Activated CD8-positive, alpha-beta T cell treated with anti-CD3 and anti-CD28 coated beads, Interleukin-2, amount 10 ng/mL, durations not matched to agents 7 days and 5 days (primary cell): ENCODE measurements at regions not wholly inside any gene's neighbourhood (a gene's known extent, or its start where the extent isn't known, plus 50 kb on each side); places are given as distances from the start of the nearest gene placed in this dataset.

Experiments used
- ATAC-seq: fragments of 150-1000 bp; cut with Tn5 transposase; one replicate; pipeline ENCODE4 v1.10.0; 2021; ENCODE audit warnings: moderate library complexity
- CTCF ChIA-PET: fragments of 350-600 bp; sonication (Branson Sonifier 250); formaldehyde crosslinking; loops from one replicate; lab custom pipeline; 2021; ENCODE audit warnings: antibody characterized with exemption; lab: Charles Lee
- POLR2A ChIA-PET: fragments of 350-600 bp; sonication (Branson Sonifier 250); formaldehyde crosslinking; loops from one replicate; lab custom pipeline; 2021; ENCODE audit warnings: antibody characterized with exemption; lab: Charles Lee
- DNase-seq: peaks from one replicate; pipeline ENCODE4 v3.0.0-alpha.2; 2020
- H3K27ac Mint-ChIP-seq: one replicate; pipeline ENCODE4 v1.8.0; 2021; ENCODE audit warnings: mild to moderate bottlenecking, mixed read lengths
- H3K27me3 Mint-ChIP-seq: one replicate; pipeline ENCODE4 v1.8.0; 2021; ENCODE audit warnings: low read depth, mixed read lengths
- H3K36me3 Mint-ChIP-seq: one replicate; pipeline ENCODE4 v1.8.0; 2021; ENCODE audit warnings: low read depth, mixed read lengths
- H3K4me1 Mint-ChIP-seq: one replicate; pipeline ENCODE4 v1.8.0; 2021; ENCODE audit warnings: low read depth, mixed read lengths
- H3K4me3 Mint-ChIP-seq: one replicate; pipeline ENCODE4 v1.8.0; 2021; ENCODE audit warnings: mild to moderate bottlenecking, mixed read lengths
- H3K9me3 Mint-ChIP-seq: one replicate; pipeline ENCODE4 v1.8.0; 2022; ENCODE audit warnings: mixed read lengths; ENCODE audit not compliant: insufficient read depth

DNA sequence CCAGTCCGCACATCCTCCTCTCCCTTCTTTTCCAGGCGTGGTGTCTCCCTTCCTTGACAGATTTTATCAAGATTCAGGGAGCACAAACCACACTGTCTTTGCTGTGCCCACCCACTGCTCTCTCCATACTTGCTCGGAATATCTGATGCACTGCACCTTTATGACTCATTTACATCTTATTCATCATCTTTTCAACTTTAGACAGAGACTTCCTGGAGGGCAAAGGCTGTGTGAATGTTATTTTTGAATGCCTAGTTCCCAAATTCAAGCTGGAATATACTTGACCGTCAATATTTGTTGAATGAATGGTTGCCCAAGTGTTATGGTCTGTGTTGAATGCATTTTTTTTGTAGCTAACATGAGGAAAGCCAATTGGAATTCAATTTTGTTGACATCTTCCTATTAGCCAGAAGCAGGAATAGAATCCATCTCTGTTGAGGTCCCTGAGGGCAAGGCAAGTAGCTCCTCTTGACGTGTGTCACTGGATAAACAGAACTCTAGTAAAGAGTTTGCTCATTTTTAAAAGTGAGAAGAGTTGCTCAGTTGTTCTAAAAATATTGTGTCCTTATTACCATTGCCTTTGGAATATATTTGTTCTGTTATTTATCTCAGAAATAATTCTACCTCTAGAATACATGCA lies 95.0 kb downstream of the KLF6 start:
- Mint-ChIP-seq H3K27ac (no peak overlapping the region), H3K36me3 (no peaks in the 10 kb centered on the region), H3K9me3 (no peaks in the 10 kb centered on the region), H3K4me1 (no peaks in the 10 kb centered on the region), H3K27me3 (no peaks in the 10 kb centered on the region), H3K4me3 (no peak overlapping the region)
- DNase-seq = no peak
- ChIA-PET CTCF (interaction anchor here (0.8 kb wide), 1 partner anchor 13 kb away, joined by 3 read pairs; no protein-coding TSS in a partner anchor), POLR2A (no interaction called here)
- ATAC-seq = no peak

- ATAC-seq (no peak), DNase-seq (no peak)
- H3K4me3 Mint-ChIP-seq = no peak overlapping the region
- H3K27me3 Mint-ChIP-seq = no peaks in the 10 kb centered on the region
- ChIA-PET CTCF (no interaction called here), POLR2A (interaction anchor here (0.6 kb wide), 1 partner anchor 187 kb away, joined by 5 read pairs; no protein-coding TSS in a partner anchor)
- H3K4me1 Mint-ChIP-seq = peaks cover 1% of the 10 kb centered on the region
- H3K9me3 Mint-ChIP-seq = no peaks in the 10 kb centered on the region
- no peaks in the 10 kb centered on the region for H3K36me3 Mint-ChIP-seq
- H3K27ac Mint-ChIP-seq = no peak overlapping the region
Measured at GRCh38 chr10:3687510-3688081, 97.4 kb downstream of the KLF6 start.

DNA sequence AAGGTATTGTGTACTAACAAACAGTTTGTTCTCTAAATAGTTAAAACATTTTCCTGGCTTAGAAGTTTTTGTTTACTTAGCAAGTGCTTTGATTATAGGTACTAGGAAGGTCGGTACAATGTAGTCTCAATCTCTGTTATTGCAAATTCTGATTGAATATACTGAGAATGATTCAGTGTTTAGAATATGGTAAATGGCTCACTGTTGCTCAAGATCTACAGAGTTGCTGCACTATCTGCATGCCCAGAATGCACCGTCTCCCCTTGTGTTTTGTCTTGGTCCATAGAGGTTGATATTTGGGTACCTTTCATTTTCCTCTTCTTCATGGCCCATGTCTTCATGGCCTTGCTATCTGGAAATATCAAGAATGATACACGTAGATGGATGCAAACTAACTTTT lies 99.6 kb downstream of the KLF6 start:
- CTCF ChIA-PET = no interaction called here
- ATAC-seq (no peak), DNase-seq (no peak)

DNA sequence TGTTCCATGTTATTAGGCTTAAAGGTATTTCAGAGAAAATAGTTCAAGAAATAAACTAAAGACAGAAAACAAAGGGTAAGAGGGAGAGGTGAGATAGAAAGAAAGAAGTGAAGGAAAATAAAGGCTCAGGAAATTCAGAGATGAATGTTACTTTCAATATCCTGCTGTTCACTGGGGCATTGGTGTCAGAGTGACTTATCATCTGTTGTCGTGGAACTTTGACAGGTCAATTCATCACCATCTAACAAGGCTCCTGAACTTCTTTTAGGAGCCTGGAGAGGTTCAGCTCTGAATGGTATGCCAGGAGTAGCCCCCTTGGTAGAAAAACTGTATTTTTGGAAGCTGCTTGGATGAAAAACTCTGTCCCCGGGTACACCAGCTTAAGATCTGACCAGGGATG lies 100.1 kb downstream of the KLF6 start:
- H3K4me3 Mint-ChIP-seq = no peak overlapping the region
- H3K27me3 Mint-ChIP-seq = no peaks in the 10 kb centered on the region
- DNase-seq (no peak), ATAC-seq (no peak)
- CTCF ChIA-PET = no interaction called here
- no peaks in the 10 kb centered on the region for H3K36me3 Mint-ChIP-seq
- peaks cover 1% of the 10 kb centered on the region for H3K4me1 Mint-ChIP-seq
- no peak overlapping the region for H3K27ac Mint-ChIP-seq
- POLR2A ChIA-PET = no interaction called here
- H3K9me3 Mint-ChIP-seq = no peaks in the 10 kb centered on the region

More for the DNA sequence above, 99.6 kb downstream of the KLF6 start:
- Mint-ChIP-seq H3K4me1 (peaks cover 1% of the 10 kb centered on the region), H3K27me3 (no peaks in the 10 kb centered on the region), H3K36me3 (no peaks in the 10 kb centered on the region), H3K4me3 (no peak overlapping the region), H3K9me3 (no peaks in the 10 kb centered on the region), H3K27ac (no peak overlapping the region)
- POLR2A ChIA-PET = no interaction called here

GRCh38 chr10:3683560-3683959 lies 101.4 kb downstream of the KLF6 start:
- H3K27me3 Mint-ChIP-seq = no peaks in the 10 kb centered on the region
- H3K27ac Mint-ChIP-seq = no peak overlapping the region
- no peaks in the 10 kb centered on the region for H3K9me3 Mint-ChIP-seq
- ChIA-PET POLR2A (interaction anchor here (0.6 kb wide), 1 partner anchor 66 kb away, joined by 3 read pairs; no protein-coding TSS in a partner anchor), CTCF (no interaction called here)
- DNase-seq (no peak), ATAC-seq (no peak)
- no peak overlapping the region for H3K4me3 Mint-ChIP-seq
- peaks cover 1% of the 10 kb centered on the region for H3K4me1 Mint-ChIP-seq
- H3K36me3 Mint-ChIP-seq = no peaks in the 10 kb centered on the region

- ChIA-PET POLR2A (no interaction called here), CTCF (no interaction called here)
- Mint-ChIP-seq H3K36me3 (no peaks in the 10 kb centered on the region), H3K4me1 (peaks cover 1% of the 10 kb centered on the region), H3K27me3 (no peaks in the 10 kb centered on the region), H3K4me3 (no peak overlapping the region), H3K9me3 (no peaks in the 10 kb centered on the region), H3K27ac (no peak overlapping the region)
- ATAC-seq (no peak), DNase-seq (no peak)
Measured at GRCh38 chr10:3682745-3683144, 102.3 kb downstream of the KLF6 start.

GRCh38 chr10:3681642-3682554 lies 103.1 kb downstream of the KLF6 start:
- Mint-ChIP-seq H3K9me3 (no peaks in the 10 kb centered on the region), H3K36me3 (no peaks in the 10 kb centered on the region), H3K4me3 (no peak overlapping the region), H3K4me1 (peaks cover 1% of the 10 kb centered on the region), H3K27me3 (peaks cover 2% of the 10 kb centered on the region), H3K27ac (no peak overlapping the region)
- DNase-seq (no peak), ATAC-seq (no peak)
- POLR2A ChIA-PET = no interaction called here
- CTCF ChIA-PET = no interaction called here

DNA sequence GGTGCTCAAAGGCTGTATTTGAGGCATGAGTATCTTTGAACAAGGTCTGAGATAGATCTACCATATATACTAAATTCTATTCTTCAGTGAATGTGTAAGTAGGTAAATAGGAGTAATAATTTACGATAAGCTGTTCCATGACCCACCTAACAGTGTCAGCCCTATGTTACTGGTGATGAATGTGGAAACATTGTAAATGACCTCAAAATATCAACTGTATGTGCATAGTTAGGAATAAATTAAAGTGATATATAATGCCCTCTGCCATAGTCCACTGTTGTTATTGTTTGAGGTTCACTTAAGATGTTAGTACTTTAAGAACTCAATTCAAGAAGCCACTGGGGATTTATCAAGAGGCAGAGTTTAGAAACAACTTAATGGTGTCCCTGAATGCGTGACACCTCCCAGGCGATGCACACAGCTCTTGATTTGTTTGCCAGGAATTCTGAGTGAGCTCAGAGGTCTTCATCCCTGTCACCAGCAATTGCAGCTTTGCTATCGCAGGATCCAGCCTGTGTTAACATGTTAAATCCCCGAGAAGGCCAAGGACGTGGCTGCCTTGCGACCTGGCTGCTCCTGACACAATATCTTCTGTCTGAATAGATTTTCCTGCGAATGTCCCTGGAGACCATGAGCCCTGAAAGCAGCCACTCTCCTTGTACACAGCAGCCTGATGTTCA lies 104.9 kb downstream of the KLF6 start:
- CTCF ChIA-PET = no interaction called here
- Mint-ChIP-seq H3K27me3 (peaks cover 2% of the 10 kb centered on the region), H3K4me3 (no peak overlapping the region), H3K36me3 (no peaks in the 10 kb centered on the region), H3K4me1 (peaks cover 1% of the 10 kb centered on the region), H3K9me3 (no peaks in the 10 kb centered on the region), H3K27ac (no peak overlapping the region)
- DNase-seq (no peak), ATAC-seq (no peak)
- POLR2A ChIA-PET = no interaction called here

GRCh38 chr10:3678629-3679227 lies 106.3 kb downstream of the KLF6 start:
- ChIA-PET CTCF (no interaction called here), POLR2A (no interaction called here)
- Mint-ChIP-seq H3K27me3 (peaks cover 2% of the 10 kb centered on the region), H3K27ac (no peak overlapping the region), H3K4me1 (no peaks in the 10 kb centered on the region), H3K36me3 (no peaks in the 10 kb centered on the region), H3K9me3 (no peaks in the 10 kb centered on the region), H3K4me3 (no peak overlapping the region)
- DNase-seq (no peak), ATAC-seq (no peak)

DNA sequence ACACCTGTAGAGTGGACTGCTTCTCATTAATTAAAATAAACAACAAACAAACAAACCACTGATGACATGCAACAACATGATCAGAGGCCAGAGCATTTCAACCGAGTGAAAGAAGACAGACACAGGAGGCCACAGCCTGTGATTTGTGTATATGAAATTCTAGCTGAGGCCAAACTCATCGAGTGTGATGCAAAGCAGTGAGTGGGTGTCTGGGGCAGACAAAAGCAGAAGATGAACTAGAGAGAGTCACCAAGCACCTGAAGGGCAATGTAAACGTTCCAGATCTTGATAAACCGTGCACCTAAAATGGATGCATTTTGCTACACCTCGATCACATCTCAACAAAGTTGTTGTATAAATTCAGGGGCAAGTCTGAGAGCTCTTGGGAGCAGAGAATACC lies 108.4 kb downstream of the KLF6 start:
- DNase-seq = no peak
- H3K36me3 Mint-ChIP-seq = no peaks in the 10 kb centered on the region
- no peaks in the 10 kb centered on the region for H3K9me3 Mint-ChIP-seq
- ATAC-seq = no peak
- ChIA-PET CTCF (no interaction called here), POLR2A (no interaction called here)
- no peak overlapping the region for H3K27ac Mint-ChIP-seq
- no peaks in the 10 kb centered on the region for H3K4me1 Mint-ChIP-seq
- no peak overlapping the region for H3K4me3 Mint-ChIP-seq
- H3K27me3 Mint-ChIP-seq = peaks cover 2% of the 10 kb centered on the region

DNA sequence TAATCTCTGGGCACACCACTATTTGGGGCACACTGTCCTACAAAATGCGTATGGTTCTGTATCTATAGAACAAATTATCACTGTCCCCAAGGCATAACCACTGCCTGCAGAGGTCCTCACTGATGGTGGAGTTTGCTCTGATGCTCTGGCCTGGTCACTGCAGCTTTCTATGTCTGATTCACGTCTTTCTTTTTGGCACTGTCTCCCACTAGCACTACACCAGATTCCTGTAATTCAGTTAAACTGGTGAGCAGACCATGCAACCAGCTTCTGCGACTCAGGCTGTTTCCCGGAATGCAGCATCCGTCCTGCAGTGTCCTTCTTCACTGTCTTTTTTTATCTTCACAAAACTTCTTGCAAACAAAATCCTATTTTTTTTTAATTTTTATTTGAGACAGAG lies 112.8 kb downstream of the KLF6 start:
- ATAC-seq (no peak), DNase-seq (no peak)
- H3K4me3 Mint-ChIP-seq = no peak overlapping the region
- CTCF ChIA-PET = interaction anchor here (0.6 kb wide), 1 partner anchor 106 kb away, joined by 5 read pairs; no protein-coding TSS in a partner anchor
- H3K27ac Mint-ChIP-seq = no peak overlapping the region
- H3K36me3 Mint-ChIP-seq = no peaks in the 10 kb centered on the region
- H3K27me3 Mint-ChIP-seq = peaks cover 3% of the 10 kb centered on the region
- POLR2A ChIA-PET = no interaction called here
- no peaks in the 10 kb centered on the region for H3K9me3 Mint-ChIP-seq
- H3K4me1 Mint-ChIP-seq = peaks cover 28% of the 10 kb centered on the region
